Fibroblast of villous mesenchyme (primary cell): ENCODE measurements at regions not wholly inside any gene's neighbourhood (a gene's known extent, or its start where the extent isn't known, plus 50 kb on each side); places are given as distances from the start of the nearest gene placed in this dataset.

Source experiments
- DNase-seq: peaks from one replicate; pipeline ENCODE4 v3.0.0-alpha.2; 2010; ENCODE audit warnings: low read depth
- H3K4me3 ChIP-seq: 2 replicates; pipeline ENCODE4 v1.5.1; 2011; ENCODE audit warnings: low read depth, mild to moderate bottlenecking, low read length
- TF ChIP-seq, protein P1 (sequence below): IDR thresholded peaks from 2 replicates; pipeline ENCODE4 v1.5.1; 2012; ENCODE audit warnings: low read depth, mild to moderate bottlenecking, low read length; ENCODE audit not compliant: insufficient read depth

- DNase-seq, result no peak
- no peak overlapping the region for H3K4me3 ChIP-seq
- TF ChIP-seq, protein P1, sequence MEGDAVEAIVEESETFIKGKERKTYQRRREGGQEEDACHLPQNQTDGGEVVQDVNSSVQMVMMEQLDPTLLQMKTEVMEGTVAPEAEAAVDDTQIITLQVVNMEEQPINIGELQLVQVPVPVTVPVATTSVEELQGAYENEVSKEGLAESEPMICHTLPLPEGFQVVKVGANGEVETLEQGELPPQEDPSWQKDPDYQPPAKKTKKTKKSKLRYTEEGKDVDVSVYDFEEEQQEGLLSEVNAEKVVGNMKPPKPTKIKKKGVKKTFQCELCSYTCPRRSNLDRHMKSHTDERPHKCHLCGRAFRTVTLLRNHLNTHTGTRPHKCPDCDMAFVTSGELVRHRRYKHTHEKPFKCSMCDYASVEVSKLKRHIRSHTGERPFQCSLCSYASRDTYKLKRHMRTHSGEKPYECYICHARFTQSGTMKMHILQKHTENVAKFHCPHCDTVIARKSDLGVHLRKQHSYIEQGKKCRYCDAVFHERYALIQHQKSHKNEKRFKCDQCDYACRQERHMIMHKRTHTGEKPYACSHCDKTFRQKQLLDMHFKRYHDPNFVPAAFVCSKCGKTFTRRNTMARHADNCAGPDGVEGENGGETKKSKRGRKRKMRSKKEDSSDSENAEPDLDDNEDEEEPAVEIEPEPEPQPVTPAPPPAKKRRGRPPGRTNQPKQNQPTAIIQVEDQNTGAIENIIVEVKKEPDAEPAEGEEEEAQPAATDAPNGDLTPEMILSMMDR, result no peak
Observed at GRCh38 chr17:77753691-77754245, 204.7 kb upstream of the TNRC6C start.

GRCh38 chr17:77754956-77755355 lies 203.5 kb upstream of the TNRC6C start:
- DNase-seq, result no peak
- TF ChIP-seq, protein P1, result no peak
- H3K4me3 ChIP-seq, result no peak overlapping the region

GRCh38 chr17:77755410-77755963 lies 203.0 kb upstream of the TNRC6C start:
- DNase-seq, result no peak
- TF ChIP-seq, protein P1, result no peak
- H3K4me3 ChIP-seq, result no peak overlapping the region

- no peak overlapping the region for H3K4me3 ChIP-seq
- TF ChIP-seq, protein P1, result no peak
- no peak for DNase-seq
Observed at GRCh38 chr17:77756028-77756427, 202.5 kb upstream of the TNRC6C start.

DNA sequence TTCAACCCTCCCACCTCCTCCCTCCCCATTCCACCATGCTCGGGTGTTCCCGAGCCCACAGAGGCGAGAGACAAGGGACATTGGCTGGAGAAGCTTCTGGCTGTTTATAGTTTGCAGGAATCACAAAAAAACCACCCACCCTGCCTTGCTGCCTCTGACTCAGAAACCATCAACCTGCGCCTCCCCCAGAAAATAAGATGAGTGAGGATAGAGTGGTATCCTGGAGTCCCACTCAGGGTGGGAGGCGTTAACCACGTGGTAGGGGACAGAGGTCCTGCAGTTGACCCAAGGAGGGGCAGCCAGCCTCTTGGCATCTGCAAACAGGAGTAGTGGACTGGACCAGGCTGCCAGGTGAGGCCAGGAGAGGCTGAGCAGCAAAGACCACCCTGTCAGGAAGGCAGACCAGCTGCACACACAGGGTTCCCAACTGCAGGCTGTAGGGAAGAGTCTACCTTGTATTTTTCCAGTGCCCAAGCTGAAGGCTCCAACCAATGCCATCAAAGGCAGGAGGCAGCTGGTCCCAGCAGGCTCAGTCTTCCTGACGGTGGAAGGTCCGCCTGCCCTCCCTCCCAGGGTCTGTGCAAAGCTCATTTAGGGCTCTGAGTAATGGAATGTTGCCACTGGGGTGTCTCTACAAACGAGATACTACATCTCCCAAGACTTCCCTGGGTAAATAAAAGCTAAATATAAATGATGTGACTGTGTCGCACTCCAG lies 201.5 kb upstream of the TNRC6C start:
- TF ChIP-seq, protein P1, result no peak
- no peak for DNase-seq
- H3K4me3 ChIP-seq, result no peak overlapping the region

DNA sequence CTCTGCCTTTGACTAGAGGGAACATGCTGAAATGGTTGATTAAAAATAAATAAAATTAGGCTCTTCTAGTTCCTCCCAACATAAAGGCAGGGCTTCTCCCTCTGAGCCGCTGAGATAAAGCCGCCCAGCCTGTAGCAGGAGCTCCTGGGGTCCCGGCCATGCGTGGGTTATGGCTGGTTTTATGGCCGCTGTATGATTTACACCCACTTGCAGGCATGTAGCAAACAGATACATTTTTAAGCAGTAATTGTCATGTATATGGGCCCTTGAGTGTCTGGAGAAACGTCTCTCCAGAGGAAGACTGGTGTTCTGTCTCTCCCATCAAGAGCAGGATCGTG lies 201.0 kb upstream of the TNRC6C start:
- no peak overlapping the region for H3K4me3 ChIP-seq
- TF ChIP-seq, protein P1, result no peak
- DNase-seq, result no peak

- no peak for DNase-seq
- TF ChIP-seq, protein P1, result no peak
Observed at GRCh38 chr17:77763023-77763422, 195.5 kb upstream of the TNRC6C start.

More at GRCh38 chr17:77763023-77763422, 195.5 kb upstream of the TNRC6C start:
- no peak overlapping the region for H3K4me3 ChIP-seq
